Gastrocnemius medialis (tissue), 4 donors: ENCODE measurements at regions not wholly inside any gene's neighbourhood (a gene's known extent, or its start where the extent isn't known, plus 50 kb on each side); places are given as distances from the start of the nearest gene placed in this dataset.
"Not testable (repeated sequence)": the region's sequence is repeated elsewhere in the genome, so short reads cannot be mapped to it uniquely, and the experiment has no call there.

Experiments used
- CTCF ChIP-seq, 5 experiments: fragments of 450-650 bp in 3 of 5; fragments of 200-600 bp in 2 of 5; sonication (generic) in 2 of 5; IDR thresholded peaks in 4 of 5; conservative IDR thresholded peaks in 1 of 5; 1 replicate in 4 of 5; 2 replicates in 1 of 5; pipeline ENCODE4 v1.5.1; 2016 to 2019; ENCODE audit warnings: antibody characterized with exemption in 5 of 5, mild to moderate bottlenecking in 3 of 5, moderate library complexity in 3 of 5
- POLR2A ChIP-seq, 2 donors: fragments of 450-650 bp; IDR thresholded peaks; one replicate each; pipeline ENCODE4 v1.6.1; 2017; ENCODE audit warnings: antibody characterized with exemption in 2 of 2, mild to moderate bottlenecking in 2 of 2, moderate library complexity in 2 of 2

GRCh38 chr1:161444725-161445124 is 60.5 kb upstream of the FCGR2A start:
- not testable (repeated sequence) for TF ChIP-seq CTCF (IDR thresholded peaks at IDR 0.05 in 4 of 5, conservative IDR thresholded peaks at IDR 0.05 in 1 of 5); POLR2A (IDR thresholded peaks at IDR 0.05)
